Loucy (cell line): ENCODE measurements at regions not wholly inside any gene's neighbourhood (a gene's known extent, or its start where the extent isn't known, plus 50 kb on each side); places are given as distances from the start of the nearest gene placed in this dataset.

Experiments
- EZH2phosphoT487 ChIP-seq: fragments of 200-600 bp; IDR thresholded peaks from 2 replicates; pipeline ENCODE4 v1.6.1; 2018; ENCODE audit warnings: antibody characterized with exemption, mild to moderate bottlenecking, moderate library complexity, borderline replicate concordance
- TF ChIP-seq, protein P1 (sequence below): fragments of 200-600 bp; sonication (generic); conservative IDR thresholded peaks from 2 replicates; pipeline ENCODE4 v1.5.1; 2014; ENCODE audit warnings: mild to moderate bottlenecking, antibody characterized with exemption, low read length

DNA sequence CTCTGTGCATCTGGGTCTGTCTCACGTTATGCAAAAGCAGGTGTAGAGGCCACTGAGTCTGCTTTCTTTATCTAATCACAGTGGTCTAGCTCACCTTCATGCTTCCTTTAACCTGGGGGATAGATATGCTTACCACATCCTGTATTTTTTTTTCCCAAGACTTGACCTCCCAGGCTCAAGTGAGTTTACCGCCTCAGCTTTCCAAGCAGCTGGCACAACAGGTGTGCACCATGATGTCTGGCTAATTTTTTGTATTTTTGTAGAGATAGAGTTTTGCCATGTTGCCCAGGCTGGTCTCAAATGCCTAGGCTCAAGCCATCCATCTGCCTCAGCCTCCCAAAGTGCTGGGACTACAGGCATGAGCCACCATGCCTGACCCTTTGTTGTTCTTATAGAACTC is 236.0 kb downstream of the ATP23 start:
- TF ChIP-seq, protein P1, sequence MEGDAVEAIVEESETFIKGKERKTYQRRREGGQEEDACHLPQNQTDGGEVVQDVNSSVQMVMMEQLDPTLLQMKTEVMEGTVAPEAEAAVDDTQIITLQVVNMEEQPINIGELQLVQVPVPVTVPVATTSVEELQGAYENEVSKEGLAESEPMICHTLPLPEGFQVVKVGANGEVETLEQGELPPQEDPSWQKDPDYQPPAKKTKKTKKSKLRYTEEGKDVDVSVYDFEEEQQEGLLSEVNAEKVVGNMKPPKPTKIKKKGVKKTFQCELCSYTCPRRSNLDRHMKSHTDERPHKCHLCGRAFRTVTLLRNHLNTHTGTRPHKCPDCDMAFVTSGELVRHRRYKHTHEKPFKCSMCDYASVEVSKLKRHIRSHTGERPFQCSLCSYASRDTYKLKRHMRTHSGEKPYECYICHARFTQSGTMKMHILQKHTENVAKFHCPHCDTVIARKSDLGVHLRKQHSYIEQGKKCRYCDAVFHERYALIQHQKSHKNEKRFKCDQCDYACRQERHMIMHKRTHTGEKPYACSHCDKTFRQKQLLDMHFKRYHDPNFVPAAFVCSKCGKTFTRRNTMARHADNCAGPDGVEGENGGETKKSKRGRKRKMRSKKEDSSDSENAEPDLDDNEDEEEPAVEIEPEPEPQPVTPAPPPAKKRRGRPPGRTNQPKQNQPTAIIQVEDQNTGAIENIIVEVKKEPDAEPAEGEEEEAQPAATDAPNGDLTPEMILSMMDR = no peak
- no peak for TF ChIP-seq EZH2phosphoT487
